H1 (cell line): ENCODE measurements at regions not wholly inside any gene's neighbourhood (a gene's known extent, or its start where the extent isn't known, plus 50 kb on each side); places are given as distances from the start of the nearest gene placed in this dataset.

ENCODE experiments used
- BACH1 ChIP-seq: IDR thresholded peaks from 2 replicates; pipeline ENCODE4 v1.6.1; 2012; ENCODE audit warnings: low read length, improper control_type of control experiment
- TEAD4 ChIP-seq: IDR thresholded peaks from 2 replicates; pipeline ENCODE4 v1.6.1; 2012; ENCODE audit warnings: low read depth, low read length, inconsistent platforms, mixed read lengths

GRCh38 chr7:37557571-37558209, 109.0 kb upstream of the ELMO1 start (continued):
- TF ChIP-seq BACH1 (no peak), TEAD4 (no peak)
